ENCODE measurements at regions not wholly inside any gene's neighbourhood (a gene's known extent, or its start where the extent isn't known, plus 50 kb on each side); places are given as distances from the start of the nearest gene placed in this dataset.

- Histone ChIP-seq H3K27me3 (ENCODE audit: insufficient read depth, low read length) (no peaks in the 10 kb centered on the region), H3K4me2 (ENCODE audit: low read length) (no peak overlapping the region), H3K4me3 (replicated peaks in 1 of 2; ENCODE audit: low read depth in 1 of 2, low read length in 2 of 2) (no peak overlapping the region), H3K79me2 (ENCODE audit: insufficient read depth, low read length) (no peaks in the 10 kb centered on the region), H3K9ac (ENCODE audit: low read length) (no peak overlapping the region), H3K9me3 (ENCODE audit: control insufficient read depth in 1 of 2, insufficient read depth in 1 of 2, low read depth in 1 of 2, low read length in 2 of 2) (peaks cover 16 to 38% of the 10 kb centered on the region in 2 experiments; a peak in 2 of 4 replicates), H3K4me1 (ENCODE audit: control insufficient read depth in 1 of 2, insufficient read depth in 2 of 2, low read length in 2 of 2) (no peaks in the 10 kb centered on the region), H3K36me3 (ENCODE audit: control insufficient read depth in 1 of 2, insufficient read depth in 2 of 2, low read length in 2 of 2) (no peaks in the 10 kb centered on the region), H3K9me2 (ENCODE audit: insufficient read depth) (no peaks in the 10 kb centered on the region), H4K20me1 (ENCODE audit: insufficient read depth) (no peaks in the 10 kb centered on the region), H3K27ac (ENCODE audit: low read depth, low read length) (no peak overlapping the region), H2AFZ (ENCODE audit: low read depth, low read length, poor library complexity, severe bottlenecking) (no peak overlapping the region)
- RAD21 ChIA-PET (ENCODE audit: low non-redundant PET in 1 of 2, low total read pairs in 2 of 2, uncharacterized antibody in 2 of 2, unreplicated experiment in 2 of 2): no interaction called here
- intact Hi-C loops (cut with micrococcal nuclease): no loop called here
- TF ChIP-seq EZH2phosphoT487 (IDR thresholded peaks at IDR 0.05; ENCODE audit: borderline replicate concordance) (no peak), JUND (IDR thresholded peaks at IDR 0.05) (no peak), EGR1 (IDR thresholded peaks at IDR 0.05; ENCODE audit: low read depth) (no peak)
- ATAC-seq (no peak), DNase-seq (ENCODE audit: low read depth, low spot score) (no peak)
- BruUV-seq (replicated peaks): no TSS peak
- CTCF ChIA-PET: no interaction called here
- POLR2A ChIA-PET: no interaction called here
These were observed 749.1 kb downstream of the SQOR start for GRCh38 chr15:46383978-46384377.

GRCh38 chr15:46386356-46386755 lies 751.5 kb downstream of the SQOR start:
- no peak overlapping the region for H3K4me3 ChIP-seq (replicated peaks in 1 of 2; ENCODE audit: low read depth in 1 of 2, low read length in 2 of 2)
- no peaks in the 10 kb centered on the region for H3K79me2 ChIP-seq (ENCODE audit: insufficient read depth, low read length)
- H3K27me3 ChIP-seq (ENCODE audit: insufficient read depth, low read length): no peaks in the 10 kb centered on the region
- H3K4me1 ChIP-seq (ENCODE audit: control insufficient read depth in 1 of 2, insufficient read depth in 2 of 2, low read length in 2 of 2): no peaks in the 10 kb centered on the region
- no peaks in the 10 kb centered on the region for H3K36me3 ChIP-seq (ENCODE audit: control insufficient read depth in 1 of 2, insufficient read depth in 2 of 2, low read length in 2 of 2)
- no peak overlapping the region for H3K9ac ChIP-seq (ENCODE audit: low read length)
- TF ChIP-seq POLR2AphosphoS5 (IDR thresholded peaks at IDR 0.05; ENCODE audit: low read depth, low read length) (no peak), MAX (IDR thresholded peaks at IDR 0.05) (no peak), SRF (IDR thresholded peaks at IDR 0.05; ENCODE audit: low read depth) (no peak), POLR2A (IDR thresholded peaks at IDR 0.05; ENCODE audit: borderline replicate concordance, extremely low read depth, insufficient read depth, insufficient read length) (no peak), CTCF (IDR thresholded peaks at IDR 0.05 in 2 of 3, conservative IDR thresholded peaks at IDR 0.05 in 1 of 3; ENCODE audit: borderline replicate concordance in 1 of 3, insufficient read depth in 1 of 3, low read depth in 2 of 3, low read length in 2 of 3) (no peak), ATF3 (IDR thresholded peaks at IDR 0.05) (no peak)
- POLR2A ChIA-PET: no interaction called here
- no peak overlapping the region for H2AFZ ChIP-seq (ENCODE audit: low read depth, low read length, poor library complexity, severe bottlenecking)
- DNase-seq (ENCODE audit: low read depth, low spot score) (no peak), ATAC-seq (no peak)
- intact Hi-C loops (cut with micrococcal nuclease): no loop called here
- peaks cover 16 to 49% of the 10 kb centered on the region in 2 experiments; a peak in 2 of 4 replicates for H3K9me3 ChIP-seq (ENCODE audit: control insufficient read depth in 1 of 2, insufficient read depth in 1 of 2, low read depth in 1 of 2, low read length in 2 of 2)
- no peaks in the 10 kb centered on the region for H4K20me1 ChIP-seq (ENCODE audit: insufficient read depth)
- BruUV-seq (replicated peaks): no TSS peak
- H3K27ac ChIP-seq (ENCODE audit: low read depth, low read length): no peak overlapping the region
- CTCF ChIA-PET: no interaction called here
- no peak overlapping the region for H3K4me2 ChIP-seq (ENCODE audit: low read length)
- RAD21 ChIA-PET (ENCODE audit: low non-redundant PET in 1 of 2, low total read pairs in 2 of 2, uncharacterized antibody in 2 of 2, unreplicated experiment in 2 of 2): no interaction called here
- H3K9me2 ChIP-seq (ENCODE audit: insufficient read depth): no peaks in the 10 kb centered on the region

Data from HCT116 (cell line).